ENCODE measurements at regions not wholly inside any gene's neighbourhood (a gene's known extent, or its start where the extent isn't known, plus 50 kb on each side); places are given as distances from the start of the nearest gene placed in this dataset.

- DNase-seq: no peak
Measured at GRCh38 chr12:104858611-104859543, 99.2 kb downstream of the SLC41A2 start.

- no peak for DNase-seq
Measured at GRCh38 chr12:104856531-104856930, 101.6 kb downstream of the SLC41A2 start.

GRCh38 chr12:104855599-104855998 lies 102.5 kb downstream of the SLC41A2 start:
- DNase-seq: no peak

- no peak for DNase-seq
Measured at GRCh38 chr12:104852896-104853295, 105.2 kb downstream of the SLC41A2 start.

- no peak for DNase-seq
Measured at GRCh38 chr12:104852102-104852501, 106.0 kb downstream of the SLC41A2 start.

GRCh38 chr12:104850781-104851180 lies 107.3 kb downstream of the SLC41A2 start:
- no peak for DNase-seq

GRCh38 chr12:104846056-104846767 lies 111.9 kb downstream of the SLC41A2 start:
- no peak for DNase-seq

- DNase-seq: no peak
Measured at GRCh38 chr12:104844123-104844522, 114.0 kb downstream of the SLC41A2 start.

GRCh38 chr12:104840262-104840661 lies 117.8 kb downstream of the SLC41A2 start:
- DNase-seq: no peak

- no peak for DNase-seq
Measured at GRCh38 chr12:104835317-104835716, 122.8 kb downstream of the SLC41A2 start.

GRCh38 chr12:104834607-104835006 lies 123.5 kb downstream of the SLC41A2 start:
- DNase-seq: no peak

GRCh38 chr12:104833756-104834155 lies 124.3 kb downstream of the SLC41A2 start:
- DNase-seq: no peak

GRCh38 chr12:104828015-104828414 lies 130.1 kb downstream of the SLC41A2 start:
- DNase-seq: no peak

GRCh38 chr12:104827587-104827986 lies 130.5 kb downstream of the SLC41A2 start:
- no peak for DNase-seq

GRCh38 chr12:104825408-104825807 lies 132.7 kb downstream of the SLC41A2 start:
- DNase-seq: no peak

GRCh38 chr12:104823985-104824461 lies 134.1 kb downstream of the SLC41A2 start:
- no peak for DNase-seq

- no peak for DNase-seq
Measured at GRCh38 chr12:104822941-104823340, 135.1 kb downstream of the SLC41A2 start.

GRCh38 chr12:104816845-104817503 lies 141.1 kb downstream of the SLC41A2 start:
- no peak for DNase-seq

GRCh38 chr12:104815935-104816334 lies 142.2 kb downstream of the SLC41A2 start:
- DNase-seq: no peak

GRCh38 chr12:104814944-104815343 lies 143.1 kb downstream of the SLC41A2 start:
- DNase-seq: no peak

Measured in right lung (tissue), 2 donors.